CD4-positive, alpha-beta T cell (primary cell): ENCODE measurements at regions not wholly inside any gene's neighbourhood (a gene's known extent, or its start where the extent isn't known, plus 50 kb on each side); places are given as distances from the start of the nearest gene placed in this dataset.

ENCODE experiments used
- ATAC-seq: fragments of 200-7000 bp; cut with Tn5 transposase; one replicate; pipeline ENCODE4 v1.10.0; 2022; ENCODE audit warnings: mild to moderate bottlenecking; ENCODE audit not compliant: poor library complexity
- CTCF ChIA-PET: fragments of 350-600 bp; sonication (Branson Sonifier 250); formaldehyde crosslinking; loops from one replicate; lab custom pipeline; 2021; ENCODE audit warnings: antibody characterized with exemption, inconsistent platforms; lab: Charles Lee
- POLR2A ChIA-PET: fragments of 350-600 bp; sonication (Branson Sonifier 250); formaldehyde crosslinking; loops from one replicate; lab custom pipeline; 2021; ENCODE audit warnings: antibody characterized with exemption, inconsistent platforms; lab: Charles Lee
- DNase-seq, 14 experiments: peaks; one replicate each; pipeline ENCODE4 v3.0.0-alpha.2; 2013 to 2020; ENCODE audit warnings: mixed read lengths in 2 of 14
- H3K27ac ChIP-seq, 2 donors: one replicate each; pipeline versions ENCODE4 v1.5.1 to v1.7.0; 2013; ENCODE audit warnings: low read length in 2 of 2, low read depth in 1 of 2, mild to moderate bottlenecking in 1 of 2
- H3K27me3 ChIP-seq, 2 experiments: 1 replicate in 1 of 2; 2 replicates in 1 of 2; pipeline versions ENCODE4 v1.6.1 to v1.7.0; 2013; ENCODE audit warnings: low read length in 2 of 2, control low read depth in 1 of 2, mild to moderate bottlenecking in 1 of 2, moderate library complexity in 1 of 2; ENCODE audit not compliant: insufficient read depth in 2 of 2, control insufficient read depth in 1 of 2
- H3K36me3 ChIP-seq: one replicate; pipeline ENCODE4 v1.6.1; 2013; ENCODE audit warnings: low read length, control low read depth; ENCODE audit not compliant: insufficient read depth
- H3K4me1 ChIP-seq: one replicate; pipeline ENCODE4 v1.6.1; 2013; ENCODE audit warnings: low read length, control low read depth; ENCODE audit not compliant: insufficient read depth
- H3K4me3 ChIP-seq: one replicate; pipeline ENCODE4 v1.5.1; 2013; ENCODE audit warnings: mild to moderate bottlenecking, low read length, moderate library complexity
- H3K9me3 ChIP-seq, 2 experiments: 1 replicate in 1 of 2; 2 replicates in 1 of 2; pipeline versions ENCODE4 v1.6.1 to v1.7.0; 2013; ENCODE audit warnings: low read length in 2 of 2, mild to moderate bottlenecking in 2 of 2, control low read depth in 1 of 2, moderate library complexity in 1 of 2; ENCODE audit not compliant: control insufficient read depth in 1 of 2, insufficient read depth in 1 of 2
- H3K27ac Mint-ChIP-seq: one replicate; pipeline ENCODE4 v1.8.0; 2020; ENCODE audit warnings: mixed read lengths
- H3K27me3 Mint-ChIP-seq: one replicate; pipeline ENCODE4 v1.8.0; 2021; ENCODE audit warnings: mixed read lengths
- H3K36me3 Mint-ChIP-seq: one replicate; pipeline ENCODE4 v1.8.0; 2021; ENCODE audit warnings: low read depth, mixed read lengths
- H3K4me1 Mint-ChIP-seq: one replicate; pipeline ENCODE4 v1.8.0; 2021; ENCODE audit warnings: low read depth, mixed read lengths
- H3K4me3 Mint-ChIP-seq: one replicate; pipeline ENCODE4 v1.8.0; 2020; ENCODE audit warnings: mild to moderate bottlenecking, mixed read lengths
- H3K9me3 Mint-ChIP-seq: one replicate; pipeline ENCODE4 v1.8.0; 2020; ENCODE audit warnings: mixed read lengths
- intact Hi-C, 2 experiments: fragments of 100-400 bp; cut with DNase I in 1 of 2; cut with micrococcal nuclease in 1 of 2; formaldehyde crosslinking; loops; one replicate each; pipeline versions ENCODE4 v1.15.1 to v1.9.0; 2023 to 2025; cut with DNase I, micrococcal nuclease
- TF ChIP-seq, protein P1 (sequence below): fragments of 200-600 bp; IDR thresholded peaks from one replicate; pipeline ENCODE4 v1.8.0; 2022; ENCODE audit warnings: antibody characterized with exemption, mild to moderate bottlenecking

DNA sequence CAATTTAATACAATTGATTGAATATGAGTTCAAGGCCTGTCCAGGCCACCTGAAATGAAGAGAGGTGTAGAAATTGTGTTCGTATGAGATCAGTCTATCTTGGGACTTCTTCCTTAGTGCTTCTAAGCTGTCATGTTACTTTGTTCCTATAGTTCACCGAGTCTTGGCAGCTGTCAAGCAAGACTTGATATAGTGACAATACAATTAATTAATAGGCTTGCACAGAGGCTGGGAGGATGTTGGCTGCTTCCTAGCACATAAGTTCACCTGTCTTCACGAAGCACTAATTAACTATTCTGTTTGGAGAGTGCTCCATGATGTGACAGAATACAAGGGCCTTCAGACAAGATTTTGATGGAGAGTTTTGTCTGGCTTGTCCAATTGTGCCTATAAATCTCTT lies 103.7 kb upstream of the CD96 start:
- DNase-seq (no peak), ATAC-seq (no peak)
- intact Hi-C loops = no loop called here
- no peaks in the 10 kb centered on the region for H3K36me3 ChIP-seq
- ChIA-PET POLR2A (no interaction called here), CTCF (no interaction called here)
- no peaks in the 10 kb centered on the region for H3K36me3 Mint-ChIP-seq
- no peak overlapping the region for H3K4me3 ChIP-seq
- TF ChIP-seq, protein P1, sequence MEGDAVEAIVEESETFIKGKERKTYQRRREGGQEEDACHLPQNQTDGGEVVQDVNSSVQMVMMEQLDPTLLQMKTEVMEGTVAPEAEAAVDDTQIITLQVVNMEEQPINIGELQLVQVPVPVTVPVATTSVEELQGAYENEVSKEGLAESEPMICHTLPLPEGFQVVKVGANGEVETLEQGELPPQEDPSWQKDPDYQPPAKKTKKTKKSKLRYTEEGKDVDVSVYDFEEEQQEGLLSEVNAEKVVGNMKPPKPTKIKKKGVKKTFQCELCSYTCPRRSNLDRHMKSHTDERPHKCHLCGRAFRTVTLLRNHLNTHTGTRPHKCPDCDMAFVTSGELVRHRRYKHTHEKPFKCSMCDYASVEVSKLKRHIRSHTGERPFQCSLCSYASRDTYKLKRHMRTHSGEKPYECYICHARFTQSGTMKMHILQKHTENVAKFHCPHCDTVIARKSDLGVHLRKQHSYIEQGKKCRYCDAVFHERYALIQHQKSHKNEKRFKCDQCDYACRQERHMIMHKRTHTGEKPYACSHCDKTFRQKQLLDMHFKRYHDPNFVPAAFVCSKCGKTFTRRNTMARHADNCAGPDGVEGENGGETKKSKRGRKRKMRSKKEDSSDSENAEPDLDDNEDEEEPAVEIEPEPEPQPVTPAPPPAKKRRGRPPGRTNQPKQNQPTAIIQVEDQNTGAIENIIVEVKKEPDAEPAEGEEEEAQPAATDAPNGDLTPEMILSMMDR = no peak
- no peaks in the 10 kb centered on the region for H3K4me1 ChIP-seq
- H3K4me1 Mint-ChIP-seq = no peaks in the 10 kb centered on the region
- no peaks in the 10 kb centered on the region for H3K27me3 Mint-ChIP-seq
- no peak overlapping the region for H3K4me3 Mint-ChIP-seq
- no peak overlapping the region for H3K27ac ChIP-seq
- no peaks in the 10 kb centered on the region for H3K27me3 ChIP-seq
- no peaks in the 10 kb centered on the region for H3K9me3 ChIP-seq
- H3K27ac Mint-ChIP-seq = no peak overlapping the region
- H3K9me3 Mint-ChIP-seq = no peaks in the 10 kb centered on the region

DNA sequence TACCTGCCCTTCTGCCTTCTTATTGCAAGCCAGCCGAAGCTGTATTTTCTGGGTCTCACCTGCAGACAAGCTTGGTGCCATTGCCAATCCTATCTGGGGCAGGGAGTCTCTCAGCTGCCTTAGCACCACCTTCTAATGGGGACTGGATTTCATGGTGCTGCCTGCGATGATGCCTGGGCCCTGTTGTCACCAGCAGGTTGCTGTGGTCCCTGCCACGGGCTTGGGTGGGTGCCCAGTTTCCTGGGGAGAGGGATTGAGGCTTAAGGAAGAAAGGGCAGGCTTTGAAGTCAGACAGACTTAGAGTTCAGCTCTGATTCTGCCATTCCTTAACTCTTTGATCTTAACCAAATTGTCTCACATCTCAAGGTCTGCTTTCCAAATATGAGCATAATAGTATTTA lies 87.4 kb upstream of the CD96 start:
- H3K9me3 ChIP-seq = no peaks in the 10 kb centered on the region
- H3K27me3 ChIP-seq = no peaks in the 10 kb centered on the region
- Mint-ChIP-seq H3K4me3 (no peak overlapping the region), H3K36me3 (no peaks in the 10 kb centered on the region), H3K27ac (no peak overlapping the region), H3K27me3 (no peaks in the 10 kb centered on the region), H3K4me1 (peaks cover 3% of the 10 kb centered on the region), H3K9me3 (peaks cover 2% of the 10 kb centered on the region)
- no peak overlapping the region for H3K4me3 ChIP-seq
- TF ChIP-seq, protein P1 = no peak
- ChIA-PET POLR2A (no interaction called here), CTCF (no interaction called here)
- H3K36me3 ChIP-seq = no peaks in the 10 kb centered on the region
- no peak overlapping the region for H3K27ac ChIP-seq
- ATAC-seq = no peak
- no peaks in the 10 kb centered on the region for H3K4me1 ChIP-seq
- peak in 1 of 14 experiments; percentile 1 for DNase-seq
- intact Hi-C loops = no loop called here

DNA sequence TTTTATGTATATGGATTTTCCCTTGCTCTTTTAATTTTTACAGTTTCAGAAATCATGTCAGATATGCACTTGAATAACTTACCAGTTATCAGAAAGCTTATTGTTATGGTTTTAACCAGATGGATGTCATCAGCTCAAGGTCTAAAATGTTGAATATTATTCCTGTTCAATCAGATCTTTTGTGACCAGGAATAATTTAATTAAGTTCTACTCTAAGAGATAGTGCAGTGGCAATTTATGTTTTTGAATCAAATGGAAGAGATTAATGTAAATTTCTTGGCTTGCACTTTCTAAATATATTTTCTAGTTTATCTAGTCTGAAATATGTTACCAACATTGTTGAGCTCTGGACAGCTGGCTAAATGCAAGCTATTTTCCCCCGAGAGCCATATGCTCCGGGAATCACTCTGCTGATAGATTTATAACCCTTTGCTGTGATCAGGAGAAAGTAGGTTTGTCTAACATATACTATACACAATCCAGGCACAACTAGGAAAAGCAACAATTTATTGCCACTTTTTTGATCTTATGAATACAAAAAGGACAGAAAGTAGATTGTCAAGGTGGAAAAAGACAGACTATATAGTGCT lies 76.8 kb upstream of the CD96 start:
- CTCF ChIA-PET = no interaction called here
- Histone ChIP-seq H3K36me3 (no peaks in the 10 kb centered on the region), H3K4me1 (no peaks in the 10 kb centered on the region), H3K9me3 (no peaks in the 10 kb centered on the region), H3K27ac (no peak overlapping the region), H3K4me3 (no peak overlapping the region), H3K27me3 (no peaks in the 10 kb centered on the region)
- H3K4me3 Mint-ChIP-seq = no peak overlapping the region
- POLR2A ChIA-PET = no interaction called here
- intact Hi-C loops = no loop called here
- H3K36me3 Mint-ChIP-seq = no peaks in the 10 kb centered on the region
- TF ChIP-seq, protein P1 = no peak
- DNase-seq = no peak
- H3K27me3 Mint-ChIP-seq = no peaks in the 10 kb centered on the region
- H3K4me1 Mint-ChIP-seq = no peaks in the 10 kb centered on the region
- H3K9me3 Mint-ChIP-seq = peaks cover 5% of the 10 kb centered on the region
- no peak overlapping the region for H3K27ac Mint-ChIP-seq
- ATAC-seq = no peak
